Stimulated activated CD8-positive, alpha-beta memory T cell treated with anti-CD3 and anti-CD28 coated beads, Interleukin-15, amount 100 ng/mL, for 1 hour (primary cell): ENCODE measurements at regions not wholly inside any gene's neighbourhood (a gene's known extent, or its start where the extent isn't known, plus 50 kb on each side); places are given as distances from the start of the nearest gene placed in this dataset.

Source experiments
- DNase-seq: peaks from one replicate; pipeline ENCODE4 v3.0.0-alpha.2; 2020; ENCODE audit warnings: low read depth

- DNase-seq: no peak
Measured at GRCh38 chr2:136404176-136404575, 286.2 kb upstream of the CXCR4 start.

- no peak for DNase-seq
Measured at GRCh38 chr2:136402281-136402680, 284.3 kb upstream of the CXCR4 start.

GRCh38 chr2:136399667-136400289 lies 281.8 kb upstream of the CXCR4 start:
- DNase-seq: no peak

GRCh38 chr2:136395582-136395981 lies 277.6 kb upstream of the CXCR4 start:
- DNase-seq: no peak

- no peak for DNase-seq
Measured at GRCh38 chr2:136394136-136395060, 276.4 kb upstream of the CXCR4 start.

GRCh38 chr2:136393514-136393913 lies 275.6 kb upstream of the CXCR4 start:
- no peak for DNase-seq

GRCh38 chr2:136392897-136393505 lies 275.1 kb upstream of the CXCR4 start:
- DNase-seq: no peak

- DNase-seq: no peak
Measured at GRCh38 chr2:136389809-136390208, 271.9 kb upstream of the CXCR4 start.

- no peak for DNase-seq
Measured at GRCh38 chr2:136386046-136386445, 268.1 kb upstream of the CXCR4 start.

- DNase-seq: peak; percentile 10
Measured at GRCh38 chr2:136384531-136385303, 266.8 kb upstream of the CXCR4 start.

- no peak for DNase-seq
Measured at GRCh38 chr2:136383167-136383566, 265.2 kb upstream of the CXCR4 start.

GRCh38 chr2:136381722-136382633 lies 264.0 kb upstream of the CXCR4 start:
- DNase-seq: peak; percentile 15

GRCh38 chr2:136381245-136381644 lies 263.3 kb upstream of the CXCR4 start:
- no peak for DNase-seq

GRCh38 chr2:136378712-136379595 lies 261.0 kb upstream of the CXCR4 start:
- DNase-seq: peak; percentile 68

- no peak for DNase-seq
Measured at GRCh38 chr2:136377423-136378382, 259.8 kb upstream of the CXCR4 start.

GRCh38 chr2:136376798-136377211 lies 258.9 kb upstream of the CXCR4 start:
- no peak for DNase-seq

- DNase-seq: no peak
Measured at GRCh38 chr2:136376211-136376610, 258.3 kb upstream of the CXCR4 start.

- no peak for DNase-seq
Measured at GRCh38 chr2:136375017-136375901, 257.3 kb upstream of the CXCR4 start.
